PC-9 (cell line): ENCODE measurements at regions not wholly inside any gene's neighbourhood (a gene's known extent, or its start where the extent isn't known, plus 50 kb on each side); places are given as distances from the start of the nearest gene placed in this dataset.

ENCODE experiments used
- BruUV-seq: library from RNA; stranded (reverse); fragments of 400-500 nt; replicated peaks from 2 replicates; lab custom pipeline; 2021; lab: Mats Ljungman, UMichigan
- CTCF ChIA-PET: fragments of 300-600 bp; sonication (Branson Sonifier 250); formaldehyde crosslinking; loops from one replicate; lab custom pipeline; 2022; ENCODE audit warnings: antibody characterized with exemption; lab: Charles Lee
- POLR2A ChIA-PET: fragments of 300-600 bp; sonication (Branson Sonifier 250); formaldehyde crosslinking; loops from one replicate; lab custom pipeline; 2022; ENCODE audit warnings: antibody characterized with exemption; ENCODE audit not compliant: unreplicated experiment; lab: Charles Lee
- DNase-seq, 2 experiments: peaks; one replicate each; pipeline versions ENCODE4 v3.0.0 to v3.0.0-alpha.2; 2015 to 2022; ENCODE audit warnings: mixed read lengths in 1 of 2
- H2AFZ ChIP-seq: fragments of 200-600 bp; sonication (generic); 2 replicates; pipeline ENCODE4 v1.8.1; 2017; ENCODE audit warnings: antibody characterized with exemption
- H3F3A ChIP-seq: fragments of 200-600 bp; sonication (generic); 2 replicates; pipeline ENCODE4 v1.8.1; 2017; ENCODE audit warnings: antibody characterized with exemption, mild to moderate bottlenecking, low read depth; ENCODE audit not compliant: insufficient read depth
- H3K27ac ChIP-seq: fragments of 200-600 bp; sonication (generic); 2 replicates; pipeline ENCODE4 v1.6.1; 2016; ENCODE audit warnings: mixed run types
- H3K27me3 ChIP-seq: fragments of 200-600 bp; sonication (generic); 2 replicates; pipeline ENCODE4 v1.6.1; 2016; ENCODE audit warnings: low read depth, mixed run types; ENCODE audit not compliant: insufficient read depth
- H3K36me3 ChIP-seq: fragments of 200-600 bp; sonication (generic); 2 replicates; pipeline ENCODE4 v1.6.1; 2016; ENCODE audit warnings: low read depth, mixed run types
- H3K4me1 ChIP-seq: fragments of 200-600 bp; sonication (generic); replicated peaks from 2 replicates; pipeline ENCODE4 v1.6.1; 2016; ENCODE audit warnings: mixed run types; ENCODE audit not compliant: insufficient read depth
- H3K4me2 ChIP-seq: fragments of 200-600 bp; sonication (generic); 2 replicates; pipeline ENCODE4 v1.6.1; 2017; ENCODE audit warnings: mixed run types
- H3K4me3 ChIP-seq: fragments of 200-600 bp; sonication (generic); 2 replicates; pipeline ENCODE4 v1.6.1; 2016; ENCODE audit warnings: mixed run types
- H3K79me2 ChIP-seq: fragments of 200-600 bp; sonication (generic); 2 replicates; pipeline ENCODE4 v1.6.1; 2017; ENCODE audit warnings: low read depth, mixed run types
- H3K9me2 ChIP-seq: fragments of 200-600 bp; sonication (generic); 2 replicates; pipeline ENCODE4 v1.8.1; 2017; ENCODE audit warnings: mild to moderate bottlenecking; ENCODE audit not compliant: insufficient read depth
- H3K9me3 ChIP-seq: fragments of 200-600 bp; sonication (generic); 2 replicates; pipeline ENCODE4 v1.8.1; 2016; ENCODE audit warnings: low read depth; ENCODE audit not compliant: insufficient read depth
- H4K20me1 ChIP-seq: fragments of 200-600 bp; sonication (generic); 2 replicates; pipeline ENCODE4 v1.8.1; 2017; ENCODE audit not compliant: insufficient read depth
- CTCF ChIP-seq: fragments of 200-600 bp; sonication (generic); conservative IDR thresholded peaks from 2 replicates; pipeline ENCODE4 v1.6.1; 2017; ENCODE audit warnings: mixed run types, antibody characterized with exemption, mild to moderate bottlenecking, moderate library complexity
- EZH2 ChIP-seq: fragments of 200-600 bp; sonication (generic); IDR thresholded peaks from 2 replicates; pipeline ENCODE4 v1.8.0; 2017; ENCODE audit warnings: antibody characterized with exemption, low read depth
- intact Hi-C: fragments of 100-400 bp; cut with micrococcal nuclease; formaldehyde crosslinking; loops from one replicate; pipeline ENCODE4 v1.10.0; 2022; ENCODE audit not compliant: unreplicated experiment

GRCh38 chr14:84144166-84144565, 1385.8 kb upstream of the FLRT2 start:
- H3K4me2 ChIP-seq = no peak overlapping the region
- intact Hi-C loops = no loop called here
- POLR2A ChIA-PET = no interaction called here
- no peak overlapping the region for H3K4me3 ChIP-seq
- H3F3A ChIP-seq = no peaks in the 10 kb centered on the region
- H2AFZ ChIP-seq = no peak overlapping the region
- CTCF ChIA-PET = no interaction called here
- no peak for TF ChIP-seq EZH2
- TF ChIP-seq CTCF = no peak
- no peaks in the 10 kb centered on the region for H4K20me1 ChIP-seq
- no peaks in the 10 kb centered on the region for H3K9me3 ChIP-seq
- no peak overlapping the region for H3K27ac ChIP-seq
- no peak for DNase-seq
- no TSS peak for BruUV-seq
- H3K79me2 ChIP-seq = no peaks in the 10 kb centered on the region
- H3K36me3 ChIP-seq = no peaks in the 10 kb centered on the region
- H3K27me3 ChIP-seq = no peaks in the 10 kb centered on the region
- no peaks in the 10 kb centered on the region for H3K4me1 ChIP-seq
- H3K9me2 ChIP-seq = no peaks in the 10 kb centered on the region

DNA sequence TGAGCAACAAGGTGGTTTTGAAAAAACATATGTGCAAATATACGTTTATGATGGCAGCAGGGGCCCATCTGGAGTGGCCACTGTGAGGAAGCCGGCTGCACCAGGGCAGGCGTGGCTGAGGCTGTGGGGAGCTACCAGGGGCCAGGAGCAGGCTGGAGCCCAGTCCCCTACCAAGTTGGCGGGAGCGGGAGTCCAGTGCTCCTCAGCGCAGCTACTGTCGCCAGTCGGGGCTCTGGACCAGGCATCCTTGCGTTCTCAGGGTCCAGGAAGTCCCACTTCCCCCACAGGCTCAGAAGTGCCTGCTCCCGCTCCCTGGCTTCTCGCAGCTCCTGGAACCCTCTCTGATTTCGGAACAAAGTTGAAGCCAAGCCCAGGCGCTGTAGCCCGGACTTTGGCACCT, 1377.5 kb upstream of the FLRT2 start:
- Histone ChIP-seq H3K4me2 (no peak overlapping the region), H4K20me1 (no peaks in the 10 kb centered on the region), H3K9me2 (no peaks in the 10 kb centered on the region), H3F3A (no peaks in the 10 kb centered on the region), H3K4me3 (no peak overlapping the region), H3K27ac (no peak overlapping the region), H3K9me3 (no peaks in the 10 kb centered on the region), H3K4me1 (no peaks in the 10 kb centered on the region), H3K36me3 (no peaks in the 10 kb centered on the region), H3K27me3 (no peaks in the 10 kb centered on the region), H3K79me2 (no peaks in the 10 kb centered on the region), H2AFZ (no peak overlapping the region)
- DNase-seq = no peak
- BruUV-seq = no TSS peak
- CTCF ChIA-PET = no interaction called here
- POLR2A ChIA-PET = no interaction called here
- intact Hi-C loops = no loop called here
- no peak for TF ChIP-seq CTCF
- no peak for TF ChIP-seq EZH2

DNA sequence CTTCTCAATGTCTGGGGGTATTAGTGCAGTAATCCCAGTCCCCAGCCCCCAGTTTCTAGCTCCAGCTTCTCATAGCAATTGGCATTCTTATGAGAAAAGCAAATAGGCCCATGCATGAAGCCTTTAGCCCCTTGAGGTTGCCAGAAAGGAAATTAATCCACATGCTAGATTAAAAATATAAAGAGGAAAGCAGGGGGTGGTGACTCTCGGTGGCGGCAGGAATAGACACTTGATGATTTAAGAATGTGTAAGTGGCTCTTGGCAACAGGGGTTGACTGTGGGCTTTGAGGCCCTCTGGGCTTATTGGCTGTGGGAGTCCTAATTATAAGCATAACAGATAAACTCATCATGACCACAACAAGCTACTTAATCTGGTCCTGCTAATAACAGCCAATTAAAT, 1367.3 kb upstream of the FLRT2 start:
- TF ChIP-seq CTCF (no peak), EZH2 (no peak)
- CTCF ChIA-PET = no interaction called here
- H2AFZ ChIP-seq = no peak overlapping the region

More for the DNA sequence above, 1367.3 kb upstream of the FLRT2 start:
- Histone ChIP-seq H3F3A (no peaks in the 10 kb centered on the region), H3K79me2 (no peaks in the 10 kb centered on the region), H3K36me3 (no peaks in the 10 kb centered on the region), H3K27ac (no peak overlapping the region), H3K4me2 (no peak overlapping the region), H3K27me3 (no peaks in the 10 kb centered on the region), H3K9me2 (no peaks in the 10 kb centered on the region), H3K9me3 (no peaks in the 10 kb centered on the region), H3K4me1 (no peaks in the 10 kb centered on the region), H3K4me3 (no peak overlapping the region), H4K20me1 (no peaks in the 10 kb centered on the region)
- DNase-seq = no peak
- no TSS peak for BruUV-seq
- POLR2A ChIA-PET = no interaction called here
- intact Hi-C loops = no loop called here
